Glutamatergic neuron (in vitro differentiated cells): ENCODE measurements at regions not wholly inside any gene's neighbourhood (a gene's known extent, or its start where the extent isn't known, plus 50 kb on each side); places are given as distances from the start of the nearest gene placed in this dataset.

Experiments used
- DNase-seq: peaks from one replicate; pipeline ENCODE4 v3.0.0; 2022
- H3K27ac Mint-ChIP-seq: one replicate; pipeline ENCODE4 v1.8.0; 2020; ENCODE audit warnings: mild to moderate bottlenecking, mixed read lengths, inconsistent platforms; ENCODE audit not compliant: unreplicated experiment
- H3K27me3 Mint-ChIP-seq: one replicate; pipeline ENCODE4 v1.8.0; 2020; ENCODE audit warnings: mild to moderate bottlenecking, moderate library complexity, mixed read lengths, inconsistent platforms; ENCODE audit not compliant: unreplicated experiment
- H3K36me3 Mint-ChIP-seq: one replicate; pipeline ENCODE4 v1.8.0; 2020; ENCODE audit warnings: mild to moderate bottlenecking, mixed read lengths, inconsistent platforms; ENCODE audit not compliant: unreplicated experiment
- H3K4me1 Mint-ChIP-seq: one replicate; pipeline ENCODE4 v1.8.0; 2020; ENCODE audit warnings: mild to moderate bottlenecking, low read depth, mixed read lengths, inconsistent platforms; ENCODE audit not compliant: unreplicated experiment
- H3K4me3 Mint-ChIP-seq: one replicate; pipeline ENCODE4 v1.8.0; 2020; ENCODE audit warnings: mild to moderate bottlenecking, mixed read lengths, inconsistent platforms; ENCODE audit not compliant: unreplicated experiment
- H3K9me3 Mint-ChIP-seq: one replicate; pipeline ENCODE4 v1.8.0; 2020; ENCODE audit warnings: mild to moderate bottlenecking, moderate library complexity, mixed read lengths, inconsistent platforms; ENCODE audit not compliant: unreplicated experiment
- TF ChIP-seq, protein P1 (sequence below): fragments of 200-600 bp; sonication (generic); IDR thresholded peaks from one replicate; pipeline ENCODE4 v1.5.0; 2021; ENCODE audit not compliant: partially characterized antibody, unreplicated experiment

DNA sequence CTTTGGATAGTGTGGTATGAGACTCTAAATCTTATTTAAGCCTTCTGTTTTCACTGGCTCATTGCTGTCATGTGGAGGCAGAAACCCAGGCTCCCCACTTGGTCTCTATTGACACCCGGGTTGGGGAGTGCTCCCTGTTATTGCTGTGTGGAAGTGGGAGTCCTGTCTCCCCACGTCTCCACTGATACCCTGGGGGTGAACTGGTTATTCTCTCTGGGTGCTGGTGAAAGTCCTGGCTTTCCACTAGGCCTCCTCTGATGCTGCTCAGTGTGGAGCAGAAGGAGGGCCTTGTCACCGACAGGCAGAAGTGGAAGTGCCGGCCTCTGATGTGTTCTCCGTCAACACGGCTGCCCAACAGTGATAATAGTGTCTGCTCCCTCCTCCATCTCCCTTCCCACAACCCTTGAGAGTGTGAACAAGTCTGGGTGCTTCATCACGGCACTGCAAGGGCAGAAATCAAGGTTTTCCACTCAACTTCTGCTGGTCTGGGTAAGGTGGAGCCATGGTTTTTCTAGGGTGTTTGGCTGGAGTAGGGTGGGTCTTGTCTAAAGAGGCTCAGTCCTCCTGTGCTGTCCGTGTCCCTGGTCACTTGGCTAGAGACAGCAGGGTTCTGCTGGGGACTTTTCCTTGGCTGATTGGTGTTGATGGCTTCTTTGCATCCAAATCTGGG lies 240.7 kb upstream of the B3GAT1 start:
- Mint-ChIP-seq H3K4me3 (no peak overlapping the region), H3K4me1 (peaks cover 18% of the 10 kb centered on the region), H3K27me3 (peaks cover 5% of the 10 kb centered on the region), H3K36me3 (no peaks in the 10 kb centered on the region), H3K27ac (no peak overlapping the region), H3K9me3 (peaks cover 5% of the 10 kb centered on the region)
- TF ChIP-seq, protein P1, sequence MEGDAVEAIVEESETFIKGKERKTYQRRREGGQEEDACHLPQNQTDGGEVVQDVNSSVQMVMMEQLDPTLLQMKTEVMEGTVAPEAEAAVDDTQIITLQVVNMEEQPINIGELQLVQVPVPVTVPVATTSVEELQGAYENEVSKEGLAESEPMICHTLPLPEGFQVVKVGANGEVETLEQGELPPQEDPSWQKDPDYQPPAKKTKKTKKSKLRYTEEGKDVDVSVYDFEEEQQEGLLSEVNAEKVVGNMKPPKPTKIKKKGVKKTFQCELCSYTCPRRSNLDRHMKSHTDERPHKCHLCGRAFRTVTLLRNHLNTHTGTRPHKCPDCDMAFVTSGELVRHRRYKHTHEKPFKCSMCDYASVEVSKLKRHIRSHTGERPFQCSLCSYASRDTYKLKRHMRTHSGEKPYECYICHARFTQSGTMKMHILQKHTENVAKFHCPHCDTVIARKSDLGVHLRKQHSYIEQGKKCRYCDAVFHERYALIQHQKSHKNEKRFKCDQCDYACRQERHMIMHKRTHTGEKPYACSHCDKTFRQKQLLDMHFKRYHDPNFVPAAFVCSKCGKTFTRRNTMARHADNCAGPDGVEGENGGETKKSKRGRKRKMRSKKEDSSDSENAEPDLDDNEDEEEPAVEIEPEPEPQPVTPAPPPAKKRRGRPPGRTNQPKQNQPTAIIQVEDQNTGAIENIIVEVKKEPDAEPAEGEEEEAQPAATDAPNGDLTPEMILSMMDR, result no peak
- no peak for DNase-seq

DNA sequence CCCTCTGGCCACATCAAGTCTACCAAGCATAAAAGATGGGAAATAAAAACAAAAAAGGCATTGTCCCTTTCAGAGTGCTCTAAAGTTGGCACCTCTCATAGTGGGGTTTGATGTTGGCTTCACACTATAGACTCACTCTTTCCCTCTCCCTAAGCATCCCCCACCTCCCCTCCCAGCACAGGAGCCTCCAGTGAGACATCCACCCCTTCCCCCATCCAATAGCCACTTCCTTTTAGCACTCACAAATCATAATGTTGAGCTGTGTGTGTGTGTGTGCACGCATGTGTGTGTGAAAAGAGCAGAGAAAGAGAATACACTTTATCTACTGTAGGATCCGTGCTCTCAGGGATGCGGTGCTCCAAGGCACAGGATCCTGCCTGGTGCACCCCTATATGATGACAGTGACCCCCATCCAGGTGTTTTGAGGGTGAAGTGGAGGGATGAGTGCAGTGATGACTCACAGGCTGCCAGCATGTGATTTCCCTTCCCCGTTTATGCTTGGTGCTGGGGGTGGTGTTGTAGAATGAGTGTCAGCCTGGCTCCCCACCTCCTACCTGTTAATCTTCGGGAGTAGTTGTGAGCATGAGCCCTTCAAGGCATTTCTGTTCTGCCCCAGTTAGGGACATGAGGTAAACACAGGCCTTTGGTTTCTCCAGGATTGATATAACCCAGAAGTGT lies 235.2 kb upstream of the B3GAT1 start:
- Mint-ChIP-seq H3K27me3 (peaks cover 3% of the 10 kb centered on the region), H3K4me3 (no peak overlapping the region), H3K36me3 (no peaks in the 10 kb centered on the region), H3K4me1 (peaks cover 15% of the 10 kb centered on the region), H3K9me3 (no peaks in the 10 kb centered on the region), H3K27ac (no peak overlapping the region)
- TF ChIP-seq, protein P1, result no peak
- no peak for DNase-seq

DNA sequence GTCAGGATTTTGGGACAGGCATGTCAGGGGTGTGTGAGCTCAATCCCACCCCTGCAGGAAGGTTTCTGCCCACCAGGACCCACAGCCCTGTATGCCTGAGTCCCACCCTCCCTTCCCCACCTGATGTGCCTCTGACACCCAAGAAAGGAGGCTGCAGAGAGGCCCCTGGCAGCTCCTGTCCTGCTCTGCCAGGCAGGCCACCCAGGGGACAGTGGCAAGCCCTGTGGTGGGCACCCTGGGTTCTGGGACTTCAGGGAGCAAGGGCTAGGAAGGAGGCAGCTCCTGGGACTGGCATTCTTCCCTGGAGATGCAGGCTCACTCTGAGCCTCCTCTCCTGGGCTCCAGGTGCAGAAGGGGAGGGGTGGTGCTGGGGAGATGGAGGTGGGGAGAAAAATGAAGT lies 234.5 kb upstream of the B3GAT1 start:
- Mint-ChIP-seq H3K9me3 (no peaks in the 10 kb centered on the region), H3K4me3 (no peak overlapping the region), H3K27ac (no peak overlapping the region), H3K27me3 (peaks cover 3% of the 10 kb centered on the region), H3K4me1 (peaks cover 15% of the 10 kb centered on the region), H3K36me3 (no peaks in the 10 kb centered on the region)
- TF ChIP-seq, protein P1, result no peak
- DNase-seq, result no peak

DNA sequence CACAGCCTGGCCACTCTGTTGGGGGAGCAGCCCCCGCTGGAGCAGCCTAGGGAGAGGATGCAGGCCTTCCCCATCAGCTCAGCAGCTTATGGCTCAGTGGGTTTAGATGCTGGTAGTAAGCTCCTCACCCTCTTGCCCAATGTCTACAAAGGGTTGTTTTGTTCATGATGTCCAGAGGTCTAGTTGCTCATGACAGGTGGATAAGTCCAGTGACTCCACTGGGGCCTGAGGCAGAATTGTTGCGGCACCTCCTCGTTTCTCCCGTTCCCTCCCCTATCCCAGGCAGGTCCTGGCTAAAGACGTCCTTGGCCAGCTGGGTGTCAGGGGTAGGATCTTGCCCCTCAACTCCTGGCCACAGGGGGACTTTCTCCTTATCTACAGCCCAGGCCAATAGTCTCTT lies 233.5 kb upstream of the B3GAT1 start:
- no peak for DNase-seq
- no peaks in the 10 kb centered on the region for H3K9me3 Mint-ChIP-seq
- H3K27me3 Mint-ChIP-seq, result peaks cover 3% of the 10 kb centered on the region
- H3K36me3 Mint-ChIP-seq, result no peaks in the 10 kb centered on the region
- no peak overlapping the region for H3K4me3 Mint-ChIP-seq
- H3K4me1 Mint-ChIP-seq, result peaks cover 15% of the 10 kb centered on the region
- TF ChIP-seq, protein P1, result no peak
- H3K27ac Mint-ChIP-seq, result no peak overlapping the region
